ENCODE measurements at regions not wholly inside any gene's neighbourhood (a gene's known extent, or its start where the extent isn't known, plus 50 kb on each side); places are given as distances from the start of the nearest gene placed in this dataset.
"Not testable (repeated sequence)": the region's sequence is repeated elsewhere in the genome, so short reads cannot be mapped to it uniquely, and the experiment has no call there.

DNA sequence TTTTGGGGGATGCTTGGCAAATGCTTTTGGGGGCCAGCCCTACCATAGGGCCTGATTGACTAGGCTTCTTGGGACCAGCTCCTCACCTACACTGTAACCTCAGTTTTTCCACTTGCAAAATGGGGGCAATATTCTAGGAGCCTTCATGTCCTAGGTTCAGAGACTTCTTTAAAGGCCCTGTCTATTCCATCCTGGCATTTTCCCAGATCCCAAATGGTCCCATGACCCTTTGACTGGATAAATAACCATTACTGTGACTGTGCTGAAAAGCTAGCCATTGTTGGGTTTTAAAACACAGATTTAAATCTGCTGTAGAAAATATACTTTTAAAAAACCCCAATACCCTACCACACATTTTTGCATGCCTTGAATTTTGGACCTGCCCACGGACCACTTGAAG lies 149.8 kb downstream of the EFNB1 start:
- ATAC-seq (ENCODE audit: low read depth) (no peak), DNase-seq (no peak)
- no peaks in the 10 kb centered on the region for H3K27me3 Mint-ChIP-seq
- no peaks in the 10 kb centered on the region for H3K4me1 Mint-ChIP-seq
- ChIA-PET POLR2A (no interaction called here), CTCF (no interaction called here)
- intact Hi-C loops (cut with micrococcal nuclease): no loop called here
- TF ChIP-seq, protein P1, sequence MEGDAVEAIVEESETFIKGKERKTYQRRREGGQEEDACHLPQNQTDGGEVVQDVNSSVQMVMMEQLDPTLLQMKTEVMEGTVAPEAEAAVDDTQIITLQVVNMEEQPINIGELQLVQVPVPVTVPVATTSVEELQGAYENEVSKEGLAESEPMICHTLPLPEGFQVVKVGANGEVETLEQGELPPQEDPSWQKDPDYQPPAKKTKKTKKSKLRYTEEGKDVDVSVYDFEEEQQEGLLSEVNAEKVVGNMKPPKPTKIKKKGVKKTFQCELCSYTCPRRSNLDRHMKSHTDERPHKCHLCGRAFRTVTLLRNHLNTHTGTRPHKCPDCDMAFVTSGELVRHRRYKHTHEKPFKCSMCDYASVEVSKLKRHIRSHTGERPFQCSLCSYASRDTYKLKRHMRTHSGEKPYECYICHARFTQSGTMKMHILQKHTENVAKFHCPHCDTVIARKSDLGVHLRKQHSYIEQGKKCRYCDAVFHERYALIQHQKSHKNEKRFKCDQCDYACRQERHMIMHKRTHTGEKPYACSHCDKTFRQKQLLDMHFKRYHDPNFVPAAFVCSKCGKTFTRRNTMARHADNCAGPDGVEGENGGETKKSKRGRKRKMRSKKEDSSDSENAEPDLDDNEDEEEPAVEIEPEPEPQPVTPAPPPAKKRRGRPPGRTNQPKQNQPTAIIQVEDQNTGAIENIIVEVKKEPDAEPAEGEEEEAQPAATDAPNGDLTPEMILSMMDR (IDR thresholded peaks at IDR 0.05): no peak
- no peaks in the 10 kb centered on the region for H3K36me3 Mint-ChIP-seq (ENCODE audit: low read depth)
- no peak overlapping the region for H3K4me3 Mint-ChIP-seq
- H3K27ac Mint-ChIP-seq: no peak overlapping the region
- no peaks in the 10 kb centered on the region for H3K9me3 Mint-ChIP-seq

DNA sequence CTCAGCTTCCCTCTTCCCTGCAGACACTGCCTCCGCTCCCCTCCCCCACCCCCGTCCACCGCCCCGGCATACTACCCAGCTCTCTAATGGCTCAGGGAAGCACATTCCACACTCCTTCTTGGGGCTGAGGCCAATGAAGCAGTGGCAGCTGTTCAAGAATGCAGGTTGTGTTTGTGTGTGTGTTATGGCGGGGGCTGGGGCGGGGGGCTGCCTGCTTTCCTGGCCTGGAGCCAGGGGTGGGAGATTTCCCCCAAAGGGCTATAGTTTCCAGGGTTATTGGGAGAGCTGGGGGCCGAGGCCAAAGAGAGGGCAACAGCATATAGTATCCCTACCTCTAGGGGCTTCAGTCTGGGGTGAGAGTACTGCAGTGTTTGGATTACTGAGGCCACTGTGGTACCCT lies 149.4 kb downstream of the EFNB1 start:
- no peaks in the 10 kb centered on the region for H3K36me3 Mint-ChIP-seq (ENCODE audit: low read depth)
- no peaks in the 10 kb centered on the region for H3K9me3 Mint-ChIP-seq
- intact Hi-C loops (cut with micrococcal nuclease): no loop called here
- no peak overlapping the region for H3K4me3 Mint-ChIP-seq
- ChIA-PET CTCF (no interaction called here), POLR2A (no interaction called here)
- ATAC-seq (ENCODE audit: low read depth): no peak
- H3K27me3 Mint-ChIP-seq: no peaks in the 10 kb centered on the region
- TF ChIP-seq, protein P1 (IDR thresholded peaks at IDR 0.05): no peak
- DNase-seq: no peak
- H3K27ac Mint-ChIP-seq: no peak overlapping the region
- no peaks in the 10 kb centered on the region for H3K4me1 Mint-ChIP-seq

DNA sequence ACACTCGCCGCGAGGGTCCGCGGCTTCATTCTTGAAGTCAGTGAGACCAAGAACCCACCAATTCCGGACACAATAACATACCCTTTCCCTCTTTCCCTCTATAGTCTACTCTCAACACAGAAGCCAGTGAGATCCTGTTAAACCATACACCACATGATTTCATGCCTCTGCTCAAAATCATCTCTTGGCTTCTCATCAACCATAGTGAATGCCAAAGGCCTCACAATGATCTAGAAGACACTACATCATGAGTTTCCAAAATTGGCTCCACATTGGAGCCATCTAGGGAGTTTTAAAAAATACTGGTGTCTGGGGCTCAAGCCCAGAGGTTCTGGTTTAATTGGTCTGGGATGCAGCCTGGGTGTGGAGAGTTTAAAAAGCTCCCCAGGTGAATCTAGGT lies 124.5 kb downstream of the EFNB1 start:
- ChIA-PET POLR2A (no interaction called here), CTCF (no interaction called here)
- TF ChIP-seq, protein P1 (IDR thresholded peaks at IDR 0.05): no peak
- Mint-ChIP-seq H3K36me3 (ENCODE audit: low read depth) (no peaks in the 10 kb centered on the region), H3K27me3 (no peaks in the 10 kb centered on the region), H3K9me3 (peaks cover 8% of the 10 kb centered on the region), H3K4me1 (no peaks in the 10 kb centered on the region), H3K4me3 (no peak overlapping the region), H3K27ac (no peak overlapping the region)
- DNase-seq: no peak
- ATAC-seq (ENCODE audit: low read depth): no peak
- intact Hi-C loops (cut with micrococcal nuclease): no loop called here

DNA sequence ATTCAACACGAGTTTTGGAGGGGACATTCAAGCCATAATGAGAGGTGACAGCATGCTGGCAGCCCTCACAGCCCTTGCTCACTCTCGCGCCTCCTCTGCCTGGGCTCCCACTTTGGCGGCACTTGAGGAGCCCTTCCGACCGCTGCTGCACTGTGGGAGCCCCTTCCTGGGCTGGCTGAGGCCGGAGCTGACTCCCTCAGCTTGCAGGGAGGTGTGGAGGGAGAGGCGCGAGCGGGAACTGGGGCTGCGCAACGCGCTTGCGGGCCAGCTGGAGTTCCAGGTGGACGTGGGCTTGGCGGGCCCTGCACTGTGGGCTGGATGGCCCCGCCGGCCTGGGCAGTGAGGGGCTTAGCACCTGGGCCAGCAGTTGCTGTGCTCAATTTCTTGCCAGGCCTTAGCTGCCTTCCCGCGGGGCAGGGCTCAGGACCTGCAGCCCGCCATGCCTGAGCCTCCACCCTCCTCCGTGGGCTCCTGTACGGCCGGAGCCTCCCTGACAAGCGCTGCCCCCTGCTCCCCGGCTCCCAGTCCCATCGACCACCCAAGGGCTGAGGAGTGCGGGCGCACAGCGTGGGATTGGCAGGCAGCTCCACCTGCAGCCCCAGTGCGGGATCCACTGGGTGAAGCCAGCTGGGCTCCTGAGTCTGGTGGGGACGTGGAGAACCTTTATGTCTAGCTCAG lies 123.3 kb downstream of the EFNB1 start:
- POLR2A ChIA-PET; H3K36me3 Mint-ChIP-seq (ENCODE audit: low read depth); H3K27ac Mint-ChIP-seq; CTCF ChIA-PET; H3K27me3 Mint-ChIP-seq; H3K4me1 Mint-ChIP-seq; DNase-seq; H3K9me3 Mint-ChIP-seq; ATAC-seq (ENCODE audit: low read depth); intact Hi-C loops (cut with micrococcal nuclease); H3K4me3 Mint-ChIP-seq: not testable (repeated sequence)

DNA sequence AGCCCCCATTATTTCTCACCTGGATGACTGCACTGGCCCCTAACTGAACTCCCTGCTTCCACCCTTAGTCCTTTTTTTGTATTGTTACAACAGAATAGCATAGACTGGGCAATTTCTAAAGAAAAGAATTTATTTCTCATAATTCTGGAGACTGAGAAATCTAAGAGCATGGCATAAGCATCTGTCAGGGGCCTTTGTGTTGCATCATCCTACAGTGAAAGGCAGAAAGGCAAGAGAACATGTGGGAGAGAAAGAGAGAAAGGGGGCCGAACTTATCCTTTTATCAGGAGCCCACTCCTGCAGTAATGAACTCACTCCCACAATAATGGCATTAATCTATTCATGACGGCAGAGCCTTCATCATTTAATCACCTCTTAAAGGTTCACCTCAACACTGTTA lies 122.1 kb downstream of the EFNB1 start:
- POLR2A ChIA-PET: no interaction called here
- no peaks in the 10 kb centered on the region for H3K27me3 Mint-ChIP-seq
- CTCF ChIA-PET: no interaction called here
- intact Hi-C loops (cut with micrococcal nuclease): no loop called here
- H3K27ac Mint-ChIP-seq: no peak overlapping the region
- no peak overlapping the region for H3K4me3 Mint-ChIP-seq
- TF ChIP-seq, protein P1 (IDR thresholded peaks at IDR 0.05): no peak
- no peaks in the 10 kb centered on the region for H3K36me3 Mint-ChIP-seq (ENCODE audit: low read depth)
- H3K9me3 Mint-ChIP-seq: peaks cover 7% of the 10 kb centered on the region
- ATAC-seq (ENCODE audit: low read depth): no peak
- no peak for DNase-seq
- no peaks in the 10 kb centered on the region for H3K4me1 Mint-ChIP-seq

Data from activated B cell treated with CpG ODN at 0.5 μM for 24 hours (primary cell).